GM18909 (cell line): ENCODE measurements at regions not wholly inside any gene's neighbourhood (a gene's known extent, or its start where the extent isn't known, plus 50 kb on each side); places are given as distances from the start of the nearest gene placed in this dataset.
"Not testable (repeated sequence)": the region's sequence is repeated elsewhere in the genome, so short reads cannot be mapped to it uniquely, and the experiment has no call there.

ENCODE experiments used
- ATAC-seq: cut with Tn5 transposase; IDR thresholded peaks from one replicate; pipeline ENCODE4 v1.9.1; 2021; ENCODE audit warnings: mild to moderate bottlenecking; ENCODE audit not compliant: unreplicated experiment, poor library complexity

DNA sequence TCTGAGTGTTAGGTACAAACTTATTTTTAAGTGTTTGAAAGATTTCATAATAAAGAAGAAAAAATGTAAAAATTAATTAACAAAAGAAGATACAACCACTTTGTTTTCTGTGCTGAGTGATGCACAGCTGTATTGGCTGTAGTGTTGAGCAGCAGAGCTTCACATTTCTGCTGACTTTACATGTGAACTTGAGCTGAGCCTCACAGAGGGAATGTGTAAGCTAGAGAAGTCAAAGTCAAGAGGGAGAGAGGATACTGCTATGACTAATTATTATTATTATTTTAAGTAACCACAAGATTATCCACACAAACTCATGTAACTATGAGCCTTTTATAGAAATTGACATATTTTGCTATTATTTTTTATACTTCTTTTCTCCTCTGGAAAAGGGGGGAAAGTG, 159.1 kb upstream of the ZSWIM2 start:
- no peak for ATAC-seq

DNA sequence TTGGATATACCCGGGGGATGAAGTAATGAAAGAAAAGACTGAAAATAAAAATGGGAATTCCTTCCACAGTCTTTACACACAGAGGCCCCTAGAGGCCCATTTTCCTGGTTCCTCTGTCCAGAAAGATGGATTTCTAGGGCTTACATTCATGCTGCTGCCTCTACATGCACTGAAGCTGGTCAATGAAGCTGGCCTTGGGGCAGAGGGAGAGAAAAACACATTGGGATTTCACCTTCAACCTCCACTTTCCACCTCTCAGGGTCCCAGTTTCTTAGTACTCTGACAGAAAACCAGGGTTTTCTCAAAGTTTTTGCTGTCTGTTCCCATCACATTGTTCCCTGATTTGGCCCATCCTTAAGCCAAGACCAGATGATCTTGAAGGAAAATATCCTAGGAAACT, 154.6 kb upstream of the ZSWIM2 start:
- ATAC-seq: no peak

DNA sequence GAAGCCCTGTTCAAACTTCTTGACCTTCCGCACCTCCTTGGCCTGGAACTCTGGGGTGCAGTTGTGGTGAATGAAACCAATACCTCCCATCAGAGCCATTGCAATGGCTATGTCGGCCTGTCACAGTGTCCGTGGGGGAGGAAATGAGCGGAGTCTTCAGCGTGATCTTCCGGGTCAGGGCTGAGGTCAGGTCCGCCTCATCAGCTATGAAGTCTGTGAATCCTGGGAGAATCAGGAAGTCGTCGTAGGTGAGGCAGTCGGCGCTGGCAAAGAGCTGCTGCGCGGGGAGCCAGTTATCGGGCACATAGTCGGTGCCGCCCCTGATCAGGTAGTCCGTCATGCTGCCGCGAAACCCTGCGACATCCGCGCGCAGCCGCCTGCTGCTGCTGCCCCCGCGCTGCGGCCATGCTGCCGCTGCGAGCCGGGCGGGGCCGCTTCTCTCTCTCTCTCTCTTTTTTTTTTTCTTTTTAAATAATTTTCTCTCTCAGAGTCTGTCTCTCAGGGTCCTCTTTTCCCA, 154.1 kb upstream of the ZSWIM2 start:
- ATAC-seq: peak; percentile 78

DNA sequence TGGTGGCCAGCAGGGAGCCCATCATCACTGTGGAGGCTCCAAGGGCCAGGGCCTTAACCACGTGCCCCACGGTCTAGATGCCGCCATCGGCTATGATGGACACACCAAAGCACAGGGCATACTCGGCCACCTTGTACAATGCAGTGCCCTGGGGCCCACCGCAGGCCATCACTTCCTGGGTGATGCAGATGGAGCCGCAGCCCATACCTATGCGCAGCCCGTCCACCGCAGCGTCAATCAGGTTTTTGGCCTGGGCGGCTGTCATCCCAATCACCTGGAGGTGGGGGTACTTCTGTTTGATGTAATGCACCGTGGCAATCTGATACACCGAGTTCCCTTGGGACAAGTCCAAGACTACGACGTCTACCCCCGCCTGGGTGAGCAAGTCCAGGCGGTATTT, 153.3 kb upstream of the ZSWIM2 start:
- no peak for ATAC-seq

DNA sequence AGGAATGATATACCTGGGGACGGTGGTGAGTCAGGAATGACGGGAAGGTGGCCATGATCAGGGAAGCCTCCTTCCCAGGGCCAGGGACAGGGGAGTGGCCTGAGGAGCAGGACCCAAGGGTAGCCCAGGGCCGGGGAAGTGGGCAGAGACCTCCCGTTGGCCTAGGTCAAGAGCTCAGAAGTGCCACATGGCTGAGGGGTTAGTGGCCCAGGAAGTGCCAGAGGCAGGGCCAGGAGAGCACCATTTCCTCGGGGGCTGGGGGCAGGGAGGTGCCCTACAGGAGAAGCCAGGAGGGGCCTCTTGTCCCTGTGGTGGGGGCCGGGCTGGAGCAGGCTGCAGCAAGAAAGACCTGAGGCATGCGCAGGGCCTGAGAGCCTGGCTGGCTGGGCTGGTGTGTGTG, 152.3 kb upstream of the ZSWIM2 start:
- ATAC-seq: no peak

DNA sequence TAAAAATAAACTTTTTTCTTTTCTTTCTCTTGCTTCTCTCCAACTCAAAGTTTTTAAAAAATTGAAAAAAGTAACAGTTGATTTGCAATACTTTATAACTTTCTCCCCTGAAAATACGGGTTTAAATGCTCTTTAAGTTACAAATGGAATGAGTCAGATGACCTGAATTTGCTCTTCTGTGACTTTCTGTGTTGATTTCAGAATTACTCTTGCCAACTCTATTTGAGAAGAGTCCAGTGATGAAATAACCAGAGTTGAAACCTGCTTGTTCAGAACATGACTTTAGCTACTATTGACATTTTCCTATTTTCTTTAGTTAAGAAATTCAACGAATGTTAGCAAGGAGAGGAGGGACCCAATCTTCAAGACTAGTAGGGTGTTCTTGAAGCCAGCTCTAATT, 146.1 kb upstream of the ZSWIM2 start:
- no peak for ATAC-seq

DNA sequence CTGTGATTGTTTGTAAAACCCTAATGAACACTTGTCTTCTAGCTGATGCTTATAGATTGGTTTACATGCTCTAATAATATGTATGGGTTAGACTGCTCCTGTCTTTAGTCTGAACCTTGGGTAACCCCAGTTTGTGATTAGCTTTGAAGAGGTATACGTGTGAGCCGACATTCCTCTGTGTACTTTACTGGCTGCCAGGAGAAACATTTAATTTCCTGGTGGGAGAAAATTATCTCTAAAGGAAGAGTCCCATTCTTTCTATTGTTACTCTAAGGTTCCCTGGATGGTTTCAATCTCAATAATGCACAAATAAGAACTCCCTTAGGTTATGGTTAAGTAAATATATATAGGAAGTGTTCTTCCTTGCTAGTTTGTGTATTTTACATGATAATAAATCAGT, 143.6 kb upstream of the ZSWIM2 start:
- ATAC-seq: no peak

DNA sequence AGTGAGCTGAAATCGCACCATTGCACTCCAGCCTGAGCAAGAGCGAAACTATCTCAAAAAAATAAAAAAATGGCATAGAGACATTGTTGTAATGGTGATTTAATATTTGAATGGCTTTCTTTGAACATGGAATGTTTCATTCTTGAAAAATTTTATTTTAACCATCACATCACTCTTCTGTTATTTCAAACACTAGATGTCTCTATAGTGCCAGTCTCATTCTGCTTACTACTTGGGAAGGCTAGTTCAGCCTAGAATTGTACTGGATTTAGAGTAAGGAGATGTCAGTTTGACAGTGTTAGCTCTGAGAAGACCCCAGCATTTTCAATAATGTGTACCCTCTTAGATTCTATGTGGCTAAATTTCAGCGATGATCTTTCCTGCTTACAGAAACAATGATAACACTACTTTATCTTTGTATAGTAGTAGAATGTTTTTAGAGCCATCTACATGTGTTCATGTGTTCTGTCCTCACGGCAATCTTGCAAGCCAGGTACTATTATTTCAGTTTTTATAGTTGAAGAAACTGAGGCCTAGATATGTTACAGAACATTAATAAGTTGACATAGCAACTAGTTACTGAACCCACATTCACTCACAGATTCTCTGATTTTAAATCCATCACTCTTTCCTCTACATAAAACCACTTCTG, 142.9 kb upstream of the ZSWIM2 start:
- no peak for ATAC-seq

DNA sequence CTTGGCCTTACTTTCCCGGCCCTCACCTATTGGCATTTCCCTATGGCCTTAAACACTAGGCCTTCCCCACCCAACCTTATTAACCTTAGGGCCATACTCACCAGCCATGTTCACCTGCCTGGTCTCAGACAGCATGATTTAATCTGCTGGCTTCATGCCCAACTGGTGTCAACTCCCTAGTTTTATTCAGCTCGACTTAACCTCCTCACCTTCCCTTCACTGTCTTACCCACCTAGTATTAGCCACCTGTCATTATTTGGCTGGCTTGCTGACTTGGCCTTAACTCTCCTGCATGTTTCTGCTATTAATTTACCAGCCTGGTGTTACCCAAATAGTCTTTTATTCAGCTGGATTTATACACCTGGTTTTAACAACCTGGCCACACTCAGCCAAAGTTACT, 136.0 kb upstream of the ZSWIM2 start:
- no peak for ATAC-seq

DNA sequence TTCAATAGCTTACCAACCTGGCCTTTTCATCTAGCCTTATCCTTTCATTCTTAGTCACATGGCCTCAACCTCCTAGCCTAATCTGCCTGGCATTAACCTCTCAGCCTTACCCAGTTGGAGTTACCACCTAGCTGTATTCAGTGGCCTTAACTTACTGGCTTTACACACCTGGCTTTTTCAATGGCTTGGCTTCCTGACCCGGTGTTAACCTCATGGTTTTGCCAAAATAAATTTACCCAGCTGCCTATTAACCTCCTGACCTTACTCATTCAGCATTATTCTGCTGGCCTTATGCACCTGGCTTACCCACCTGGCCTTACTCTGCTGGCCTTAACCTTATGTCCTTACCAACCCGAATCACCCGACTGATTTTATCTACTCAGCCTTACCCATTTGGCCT, 135.5 kb upstream of the ZSWIM2 start:
- no peak for ATAC-seq

DNA sequence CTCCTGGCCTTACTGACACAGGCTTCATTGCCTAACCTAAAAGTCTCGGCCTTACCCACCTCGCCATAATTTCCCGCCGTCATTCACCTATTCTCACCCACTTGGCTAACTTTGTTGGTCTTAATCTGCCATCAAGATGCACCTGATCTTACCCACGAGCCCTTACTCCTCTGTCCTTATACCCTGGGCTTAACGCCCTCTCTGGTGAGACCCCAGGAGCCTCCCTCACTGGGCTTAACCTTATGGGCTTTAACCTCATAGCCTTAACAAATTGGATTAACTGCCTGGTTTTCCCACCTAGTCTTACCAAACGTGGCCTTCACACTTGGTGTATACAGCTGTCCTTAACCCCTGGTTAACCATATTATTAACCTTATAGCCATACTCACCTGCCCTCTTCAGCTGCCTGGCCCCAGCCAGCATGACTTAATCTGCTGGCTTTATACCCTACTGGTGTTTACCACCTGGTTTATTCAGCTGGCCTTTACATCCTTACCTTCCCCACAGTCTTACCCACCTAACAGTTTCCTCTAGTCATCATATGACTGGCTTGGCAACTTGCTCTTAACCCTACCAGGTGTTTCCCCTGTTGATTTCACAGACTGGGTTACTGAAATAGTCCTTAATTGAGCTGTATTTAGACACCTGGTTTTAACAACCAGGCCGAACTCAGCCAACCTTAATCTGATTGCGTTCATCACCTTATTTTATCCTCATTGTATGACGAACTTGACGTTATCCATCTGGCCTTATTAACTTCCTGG, 132.0 kb upstream of the ZSWIM2 start:
- no peak for ATAC-seq

DNA sequence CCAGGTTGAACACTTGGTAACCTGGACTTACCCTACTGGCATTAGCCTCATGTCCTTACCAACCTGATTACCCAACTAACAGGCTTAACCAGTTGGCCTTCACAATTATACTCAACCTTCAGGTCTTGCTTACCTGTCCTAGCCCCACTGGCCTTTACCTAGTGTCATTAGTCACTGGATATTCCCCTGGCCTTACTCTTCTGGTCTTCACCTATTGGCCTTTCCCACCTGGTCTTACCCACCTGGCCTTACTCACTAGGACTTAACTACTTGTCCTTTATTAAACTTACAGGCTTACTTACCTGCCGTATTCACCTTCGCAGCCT, 131.1 kb upstream of the ZSWIM2 start:
- ATAC-seq: no peak

DNA sequence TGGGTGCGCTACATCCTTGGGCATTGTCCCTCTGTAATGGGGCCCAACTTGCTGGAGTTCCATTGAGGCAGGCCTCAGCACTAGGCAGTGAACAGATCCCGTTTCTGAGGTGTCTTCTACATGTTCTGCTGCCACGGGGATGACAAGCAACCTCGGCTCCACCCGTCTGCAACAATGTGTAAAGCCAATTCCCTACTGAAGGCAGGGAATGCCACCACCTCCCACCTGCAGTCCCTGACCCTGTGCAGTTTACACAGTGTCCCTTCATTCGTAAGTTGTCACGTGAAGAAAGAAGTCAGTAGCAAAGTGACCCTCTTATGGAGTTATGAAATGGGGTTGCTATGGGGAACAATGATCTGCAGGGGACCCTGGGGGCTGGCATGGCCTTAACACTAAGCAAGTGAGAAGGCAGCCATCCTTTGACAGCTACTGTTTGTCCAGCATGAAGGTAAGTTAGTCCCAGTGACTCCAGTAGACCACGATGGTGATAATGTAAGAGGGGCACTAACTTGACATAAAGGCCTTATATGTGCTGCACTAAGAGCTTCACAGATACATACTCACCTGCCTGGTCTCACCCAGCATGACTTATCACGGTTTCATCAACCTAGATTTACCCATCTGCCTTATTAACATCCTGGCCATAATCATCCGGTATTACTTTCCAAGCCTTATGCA, 130.6 kb upstream of the ZSWIM2 start:
- ATAC-seq: no peak

DNA sequence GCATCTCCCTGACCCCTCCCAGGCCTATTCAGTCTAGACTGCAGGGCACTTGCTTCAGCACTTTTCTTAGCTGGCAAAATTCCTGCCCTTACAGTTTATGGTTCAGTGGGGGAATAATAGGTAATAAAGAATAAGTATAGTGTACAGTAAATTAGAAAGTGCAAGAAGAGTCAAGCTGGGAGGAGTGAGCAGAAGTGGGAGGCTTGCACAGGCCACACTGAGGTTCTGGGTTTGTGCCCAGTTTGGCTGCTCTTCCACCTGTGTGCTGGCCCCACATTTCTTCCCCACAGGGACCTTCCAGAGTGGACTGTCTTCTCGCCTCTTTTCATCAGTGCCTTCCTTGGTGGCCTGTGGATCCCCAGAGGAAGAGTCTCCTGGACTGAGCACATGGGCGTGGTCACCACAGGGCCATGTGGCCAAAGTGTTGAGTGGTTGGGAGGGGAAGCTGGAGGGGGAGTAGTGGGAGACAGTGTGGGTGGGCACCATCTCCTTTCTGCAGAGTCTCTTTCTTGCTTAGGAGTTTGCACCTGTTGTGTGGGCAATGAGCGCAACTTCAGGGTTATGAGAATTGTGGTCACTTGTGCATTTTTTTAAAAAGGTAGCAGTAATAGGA, 128.6 kb upstream of the ZSWIM2 start:
- no peak for ATAC-seq

DNA sequence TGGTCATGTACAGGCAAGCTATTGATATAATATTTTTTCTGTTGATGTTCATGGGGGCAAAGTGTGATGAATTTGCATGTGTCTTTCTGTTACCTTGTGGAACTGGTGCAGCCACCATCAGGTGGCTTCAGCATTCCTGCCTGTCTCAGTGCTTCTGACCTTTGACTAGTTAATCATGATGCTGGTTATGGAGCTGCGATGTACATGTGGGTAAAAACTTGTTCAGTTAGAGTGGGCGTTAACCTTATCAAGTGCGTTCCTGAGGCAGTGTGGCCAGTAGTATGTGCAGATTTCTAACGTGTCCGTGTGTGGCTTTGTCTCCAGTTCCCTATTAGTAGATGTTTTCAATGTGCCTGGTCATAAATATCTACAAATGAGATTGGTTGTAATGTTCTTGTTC, 127.4 kb upstream of the ZSWIM2 start:
- ATAC-seq: no peak

DNA sequence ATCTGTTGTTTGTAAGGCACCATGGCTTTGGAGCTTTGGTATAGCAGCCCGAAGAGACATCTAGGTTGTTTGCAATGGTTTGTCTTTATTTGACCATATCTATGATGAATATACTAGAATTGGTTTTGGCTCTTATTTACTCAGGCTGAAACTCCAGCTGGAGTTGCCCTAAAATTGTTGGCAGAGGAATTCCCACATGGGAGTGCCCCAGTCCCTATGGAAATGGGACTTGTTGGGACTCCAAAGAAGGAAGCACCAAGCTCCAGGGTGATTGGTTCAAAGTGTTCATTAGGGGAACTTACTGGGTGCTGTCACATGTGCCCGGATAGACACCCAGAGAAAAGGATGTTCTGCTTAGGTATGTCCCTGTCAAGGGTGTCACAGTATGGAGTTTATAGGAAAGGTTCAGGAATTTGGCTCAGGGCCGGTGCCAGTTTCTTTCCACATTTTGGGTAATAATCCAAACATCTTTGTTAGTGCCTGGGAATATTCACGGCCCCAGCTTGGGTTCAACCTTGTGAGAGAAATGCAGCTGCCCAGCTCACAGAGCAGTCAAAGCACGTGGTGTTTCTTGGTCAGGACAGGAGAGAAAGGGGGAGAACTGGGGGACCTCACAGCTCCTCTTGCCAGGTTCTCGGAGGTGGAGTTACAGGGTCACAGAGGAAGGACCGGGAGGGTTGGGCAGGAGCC, 123.5 kb upstream of the ZSWIM2 start:
- no peak for ATAC-seq

DNA sequence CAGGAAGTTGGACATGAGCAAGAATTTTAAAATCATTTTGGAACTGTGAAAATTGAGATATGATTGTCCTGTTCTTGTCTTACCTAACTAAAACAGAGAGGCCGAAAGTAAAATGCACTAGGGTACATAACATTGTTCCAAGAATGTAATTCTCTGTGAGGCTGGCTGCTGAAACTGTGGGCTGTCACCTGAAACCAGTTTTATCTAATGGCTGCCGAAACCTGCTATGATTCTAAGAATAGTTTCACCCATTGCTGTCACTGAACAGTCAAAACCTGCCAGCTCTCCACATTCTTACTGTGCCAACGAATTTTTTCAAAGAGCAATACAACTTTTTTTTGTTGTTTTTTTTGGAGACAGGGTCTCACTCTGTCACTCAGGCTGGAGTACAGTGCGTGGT, 119.3 kb upstream of the ZSWIM2 start:
- ATAC-seq: peak; percentile 82

DNA sequence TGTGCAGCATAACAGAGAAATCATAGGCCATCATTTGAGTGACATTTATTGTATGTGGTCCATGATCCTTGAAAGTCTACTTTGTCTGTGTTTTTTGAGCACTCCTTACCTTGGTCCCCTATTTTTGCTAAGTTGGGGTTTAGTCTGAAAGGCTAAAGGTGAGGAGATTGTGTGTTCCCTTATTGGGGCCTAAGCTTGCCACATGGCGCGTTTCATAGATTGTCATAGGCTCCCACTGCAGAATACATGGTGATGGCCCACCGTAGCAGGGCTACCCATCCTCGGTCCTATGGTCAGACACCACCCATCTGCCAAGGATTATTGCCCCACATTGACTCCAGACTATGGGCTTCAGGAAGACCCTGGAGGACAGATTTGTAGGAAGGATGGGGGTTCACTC, 117.0 kb upstream of the ZSWIM2 start:
- ATAC-seq: no peak

DNA sequence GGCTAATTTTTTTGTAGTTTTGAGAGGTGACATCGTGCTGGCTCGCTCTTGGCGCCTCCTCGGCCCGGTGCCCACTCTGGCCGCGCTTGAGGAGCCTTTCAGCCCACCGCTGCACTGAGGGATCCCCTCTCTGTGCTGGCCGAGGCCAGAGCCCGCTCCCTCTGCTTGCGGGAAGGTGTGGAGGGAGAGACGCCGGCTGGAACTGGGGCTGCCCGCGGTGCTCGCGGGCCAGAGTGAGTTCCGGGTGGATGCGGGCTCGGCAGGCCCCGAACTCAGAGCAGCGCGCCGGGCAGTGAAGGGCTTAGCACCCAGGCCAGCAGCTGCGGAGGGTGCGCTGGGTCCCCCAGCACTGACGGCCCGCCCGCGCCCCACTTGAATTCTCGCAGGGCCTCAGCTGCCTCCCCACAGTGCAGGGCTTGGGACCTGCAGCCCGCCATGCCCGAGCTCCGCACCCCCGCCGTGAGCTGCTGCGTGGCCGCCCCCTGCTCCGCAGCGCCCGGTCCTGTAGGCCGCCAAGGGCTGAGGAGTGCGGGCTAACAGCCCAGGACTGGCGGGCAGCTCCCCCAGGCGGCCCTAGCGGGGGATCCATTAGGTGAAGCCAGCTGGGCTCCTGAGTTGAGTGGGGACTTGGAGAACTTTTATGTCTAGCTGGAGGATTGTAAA, 113.2 kb upstream of the ZSWIM2 start:
- no peak for ATAC-seq

DNA sequence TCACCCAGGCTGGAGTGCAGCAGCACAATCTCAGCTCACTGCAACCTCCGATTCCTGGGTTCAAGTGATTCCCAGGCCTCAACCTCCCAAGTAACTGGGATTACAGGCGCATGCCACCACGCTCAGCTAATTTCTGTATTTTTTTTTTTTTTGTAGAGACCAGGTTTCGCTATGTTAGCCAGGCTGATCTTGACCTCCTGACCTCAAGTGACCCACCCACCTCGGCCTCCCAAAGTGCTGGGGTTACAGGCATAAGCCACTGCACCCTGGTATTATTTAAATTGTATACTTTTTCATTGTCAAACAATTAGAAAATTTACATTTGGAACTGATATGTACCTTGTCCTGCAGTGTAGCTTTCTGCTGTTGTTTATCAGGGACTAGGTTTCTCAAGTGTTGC, 111.3 kb upstream of the ZSWIM2 start:
- ATAC-seq: not testable (repeated sequence)
